GM12865 (cell line): ENCODE measurements at regions not wholly inside any gene's neighbourhood (a gene's known extent, or its start where the extent isn't known, plus 50 kb on each side); places are given as distances from the start of the nearest gene placed in this dataset.

ENCODE experiments used
- DNase-seq: peaks from one replicate; pipeline ENCODE4 v3.0.0; 2010; ENCODE audit warnings: low read depth
- H3K4me3 ChIP-seq: 2 replicates; pipeline ENCODE4 v1.5.1; 2011; ENCODE audit warnings: mild to moderate bottlenecking, low read depth, low read length, control low read depth
- CTCF ChIP-seq: IDR thresholded peaks from 2 replicates; pipeline ENCODE4 v1.5.1; 2011; ENCODE audit warnings: low read length, control low read depth, low read depth, inconsistent platforms; ENCODE audit not compliant: insufficient read depth; ENCODE audit errors: missing control alignments

GRCh38 chr12:43058616-43059015 lies 469.1 kb upstream of the PRICKLE1 start:
- no peak for TF ChIP-seq CTCF
- DNase-seq, result no peak
- H3K4me3 ChIP-seq, result no peak overlapping the region

GRCh38 chr12:43057566-43057965 lies 468.0 kb upstream of the PRICKLE1 start:
- DNase-seq, result no peak
- TF ChIP-seq CTCF, result no peak
- H3K4me3 ChIP-seq, result no peak overlapping the region

GRCh38 chr12:43054085-43054484 lies 464.5 kb upstream of the PRICKLE1 start:
- DNase-seq, result no peak
- no peak for TF ChIP-seq CTCF
- H3K4me3 ChIP-seq, result no peak overlapping the region

- no peak overlapping the region for H3K4me3 ChIP-seq
- TF ChIP-seq CTCF, result no peak
- DNase-seq, result no peak
Measured at GRCh38 chr12:43052441-43052840, 462.9 kb upstream of the PRICKLE1 start.

- H3K4me3 ChIP-seq, result no peak overlapping the region
- no peak for TF ChIP-seq CTCF
- DNase-seq, result no peak
Measured at GRCh38 chr12:43044241-43044640, 454.7 kb upstream of the PRICKLE1 start.

- no peak overlapping the region for H3K4me3 ChIP-seq
- DNase-seq, result no peak
- TF ChIP-seq CTCF, result no peak
Measured at GRCh38 chr12:43038991-43039390, 449.4 kb upstream of the PRICKLE1 start.

- no peak for TF ChIP-seq CTCF
- no peak for DNase-seq
- no peak overlapping the region for H3K4me3 ChIP-seq
Measured at GRCh38 chr12:43029971-43030370, 440.4 kb upstream of the PRICKLE1 start.
